Activated CD4-positive, alpha-beta memory T cell treated with anti-CD3 and anti-CD28 coated beads for 36 hours (primary cell): ENCODE measurements at regions not wholly inside any gene's neighbourhood (a gene's known extent, or its start where the extent isn't known, plus 50 kb on each side); places are given as distances from the start of the nearest gene placed in this dataset.
"Not testable (repeated sequence)": the region's sequence is repeated elsewhere in the genome, so short reads cannot be mapped to it uniquely, and the experiment has no call there.

Experiments used
- CTCF ChIA-PET: fragments of 350-600 bp; sonication (Branson Sonifier 250); formaldehyde crosslinking; loops from one replicate; lab custom pipeline; 2021; ENCODE audit warnings: antibody characterized with exemption, inconsistent platforms; lab: Charles Lee
- POLR2A ChIA-PET: fragments of 350-600 bp; sonication (Branson Sonifier 250); formaldehyde crosslinking; loops from one replicate; lab custom pipeline; 2021; ENCODE audit warnings: antibody characterized with exemption; lab: Charles Lee
- DNase-seq: peaks from one replicate; pipeline ENCODE4 v3.0.0-alpha.2; 2020
- H3K27ac Mint-ChIP-seq: one replicate; pipeline ENCODE4 v1.8.0; 2021; ENCODE audit warnings: mixed read lengths
- H3K27me3 Mint-ChIP-seq: one replicate; pipeline ENCODE4 v1.8.0; 2021; ENCODE audit warnings: mixed read lengths
- H3K36me3 Mint-ChIP-seq: one replicate; pipeline ENCODE4 v1.8.0; 2021; ENCODE audit warnings: mixed read lengths
- H3K4me1 Mint-ChIP-seq: one replicate; pipeline ENCODE4 v1.8.0; 2021; ENCODE audit warnings: low read depth, mixed read lengths
- H3K4me3 Mint-ChIP-seq: one replicate; pipeline ENCODE4 v1.8.0; 2021; ENCODE audit warnings: mild to moderate bottlenecking, mixed read lengths
- H3K9me3 Mint-ChIP-seq: one replicate; pipeline ENCODE4 v1.8.0; 2021; ENCODE audit warnings: mixed read lengths
- intact Hi-C: fragments of 100-400 bp; cut with micrococcal nuclease; formaldehyde crosslinking; loops from one replicate; pipeline ENCODE4 v1.15.1; 2023

GRCh38 chr2:8386748-8387147 is 295.1 kb upstream of the ID2 start:
- H3K9me3 Mint-ChIP-seq, POLR2A ChIA-PET: not testable (repeated sequence)

GRCh38 chr2:8388781-8389180 is 293.1 kb upstream of the ID2 start:
- no peak overlapping the region for H3K27ac Mint-ChIP-seq
- intact Hi-C loops, result loop anchor here (10.0 kb wide), 1 partner anchor 634 kb away; no protein-coding TSS in a partner anchor
- DNase-seq, result no peak
- H3K36me3 Mint-ChIP-seq, result peaks cover 3% of the 10 kb centered on the region
- ChIA-PET CTCF (no interaction called here), POLR2A (no interaction called here)
- no peak overlapping the region for H3K4me3 Mint-ChIP-seq
- H3K27me3 Mint-ChIP-seq, result no peaks in the 10 kb centered on the region
- H3K9me3 Mint-ChIP-seq, result no peaks in the 10 kb centered on the region
- H3K4me1 Mint-ChIP-seq, result peaks cover 14% of the 10 kb centered on the region

More at GRCh38 chr2:8386748-8387147, 295.1 kb upstream of the ID2 start:
- peaks cover 14% of the 10 kb centered on the region for H3K4me1 Mint-ChIP-seq
- intact Hi-C loops, result loop anchor here (2.0 to 10.0 kb wide), 2 partner anchors 16 to 632 kb away; no protein-coding TSS in a partner anchor
- DNase-seq, H3K27me3 Mint-ChIP-seq, H3K27ac Mint-ChIP-seq, CTCF ChIA-PET, H3K4me3 Mint-ChIP-seq, H3K36me3 Mint-ChIP-seq: not testable (repeated sequence)

DNA sequence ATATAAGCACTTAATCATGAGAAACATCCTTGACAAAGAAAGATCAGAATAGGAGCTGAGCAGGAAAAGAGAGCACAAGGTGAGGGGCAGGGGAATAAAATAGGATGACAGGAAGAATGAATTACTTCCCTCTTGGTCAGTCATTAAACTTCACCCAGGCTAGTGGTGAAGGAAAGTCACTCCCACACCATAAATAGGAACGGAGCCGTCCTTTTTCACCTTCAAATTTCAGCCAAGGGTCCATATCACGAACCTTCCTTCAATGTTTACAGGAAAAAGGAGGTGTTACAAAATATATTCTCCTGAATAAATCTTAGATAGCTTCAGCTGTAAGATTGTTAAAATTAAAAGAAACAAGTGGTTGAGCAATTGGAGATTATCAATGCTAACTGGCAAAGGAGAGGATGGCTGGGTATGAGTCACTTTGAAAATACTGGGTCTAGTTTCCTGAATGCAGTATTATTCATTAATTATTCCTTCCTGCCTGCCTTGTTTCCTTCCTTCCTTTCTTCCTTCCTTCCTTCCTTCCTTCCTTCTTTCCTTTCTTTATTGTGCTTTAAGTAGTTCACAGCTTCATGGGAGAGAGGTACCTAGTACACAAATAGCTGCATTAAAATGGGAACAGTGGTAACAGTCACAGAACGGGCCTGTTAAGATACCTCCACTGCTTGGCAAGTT is 292.3 kb upstream of the ID2 start:
- H3K27ac Mint-ChIP-seq, result no peak overlapping the region
- H3K4me3 Mint-ChIP-seq, result no peak overlapping the region
- H3K4me1 Mint-ChIP-seq, result peaks cover 9% of the 10 kb centered on the region
- DNase-seq, result no peak
- POLR2A ChIA-PET, result no interaction called here
- CTCF ChIA-PET, result interaction anchor here (1.0 kb wide), 1 partner anchor 15 kb away, joined by 3 read pairs; no protein-coding TSS in a partner anchor
- H3K27me3 Mint-ChIP-seq, result no peaks in the 10 kb centered on the region
- H3K36me3 Mint-ChIP-seq, result peaks cover 3% of the 10 kb centered on the region
- H3K9me3 Mint-ChIP-seq, result no peaks in the 10 kb centered on the region
- intact Hi-C loops, result loop anchor here (10.0 kb wide), 1 partner anchor 635 kb away; no protein-coding TSS in a partner anchor

GRCh38 chr2:8391126-8391525 is 290.7 kb upstream of the ID2 start:
- ChIA-PET CTCF (no interaction called here), POLR2A (no interaction called here)
- no peak for DNase-seq
- Mint-ChIP-seq H3K9me3 (no peaks in the 10 kb centered on the region), H3K36me3 (peaks cover 3% of the 10 kb centered on the region), H3K4me1 (peaks cover 6% of the 10 kb centered on the region), H3K27me3 (no peaks in the 10 kb centered on the region), H3K4me3 (no peak overlapping the region), H3K27ac (no peak overlapping the region)
- intact Hi-C loops, result no loop called here

DNA sequence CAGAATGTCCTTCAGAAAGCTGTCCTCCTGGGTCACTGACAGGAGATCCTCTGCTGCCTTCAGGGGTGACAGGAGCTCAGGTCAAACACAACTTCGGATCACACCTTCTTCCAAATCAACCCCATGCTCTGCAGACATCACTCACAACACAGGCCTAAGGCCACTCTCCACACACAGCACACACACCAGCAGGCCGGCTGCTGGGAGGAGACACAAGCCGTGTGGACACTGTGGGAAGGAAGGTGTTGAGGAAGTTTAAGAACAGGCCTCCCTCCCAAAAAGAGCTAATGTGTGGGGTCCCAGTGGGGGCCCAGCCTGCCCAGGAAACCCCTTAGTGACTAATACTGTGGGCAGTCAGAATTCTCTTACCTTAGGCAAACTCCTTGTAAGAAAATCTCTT is 290.3 kb upstream of the ID2 start:
- ChIA-PET POLR2A (interaction anchor here (0.6 kb wide), 1 partner anchor 17 kb away, joined by 5 read pairs; no protein-coding TSS in a partner anchor), CTCF (no interaction called here)
- no peak for DNase-seq
- H3K36me3 Mint-ChIP-seq, result peaks cover 3% of the 10 kb centered on the region
- no peak overlapping the region for H3K27ac Mint-ChIP-seq
- H3K4me3 Mint-ChIP-seq, result no peak overlapping the region
- H3K4me1 Mint-ChIP-seq, result peaks cover 6% of the 10 kb centered on the region
- no peaks in the 10 kb centered on the region for H3K27me3 Mint-ChIP-seq
- no peaks in the 10 kb centered on the region for H3K9me3 Mint-ChIP-seq
- intact Hi-C loops, result no loop called here

DNA sequence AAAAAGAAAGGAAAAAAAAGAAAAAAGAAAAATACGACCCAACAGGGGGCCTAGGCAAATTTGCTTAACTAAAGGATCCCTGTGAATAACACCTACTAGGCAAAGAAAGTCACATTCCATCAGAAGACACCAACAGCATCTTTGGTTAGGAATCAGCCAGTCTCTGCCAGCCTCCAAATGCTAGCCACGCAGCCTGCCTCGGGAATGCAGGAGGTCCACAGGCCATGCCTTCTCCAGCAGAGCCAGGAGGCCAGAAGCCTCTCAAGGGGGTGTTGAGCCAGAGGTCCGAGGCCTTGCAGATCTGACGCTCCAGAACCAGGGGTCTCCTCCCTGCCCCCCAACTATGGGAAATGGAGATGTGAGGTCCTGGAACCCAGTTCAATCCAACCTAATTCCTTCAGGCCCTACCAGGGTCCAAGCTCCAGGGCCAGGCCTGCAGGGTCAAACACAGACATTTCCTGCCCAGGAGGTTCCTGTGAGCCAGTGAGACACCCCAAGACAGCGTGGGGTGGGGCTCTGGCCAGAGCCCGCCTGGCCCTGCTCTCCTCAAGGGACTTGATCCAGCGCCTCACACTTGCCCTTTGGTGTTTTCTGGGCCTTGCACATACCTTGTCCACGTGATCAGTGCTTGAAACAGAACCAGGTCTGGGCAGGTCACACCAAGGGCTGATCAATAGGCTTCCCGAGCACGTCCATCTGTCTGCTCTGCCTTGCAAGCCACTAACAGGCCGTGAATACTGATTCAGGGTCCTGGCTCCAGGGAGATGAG is 289.6 kb upstream of the ID2 start:
- no peaks in the 10 kb centered on the region for H3K27me3 Mint-ChIP-seq
- H3K36me3 Mint-ChIP-seq, result peaks cover 3% of the 10 kb centered on the region
- H3K27ac Mint-ChIP-seq, result no peak overlapping the region
- CTCF ChIA-PET, result no interaction called here
- intact Hi-C loops, result no loop called here
- no peak for DNase-seq
- H3K9me3 Mint-ChIP-seq, result no peaks in the 10 kb centered on the region
- no peak overlapping the region for H3K4me3 Mint-ChIP-seq
- POLR2A ChIA-PET, result interaction anchor here (0.6 kb wide), 2 partner anchors 16 to 151 kb away, joined by 3 to 5 read pairs; no protein-coding TSS in a partner anchor
- H3K4me1 Mint-ChIP-seq, result peaks cover 6% of the 10 kb centered on the region

DNA sequence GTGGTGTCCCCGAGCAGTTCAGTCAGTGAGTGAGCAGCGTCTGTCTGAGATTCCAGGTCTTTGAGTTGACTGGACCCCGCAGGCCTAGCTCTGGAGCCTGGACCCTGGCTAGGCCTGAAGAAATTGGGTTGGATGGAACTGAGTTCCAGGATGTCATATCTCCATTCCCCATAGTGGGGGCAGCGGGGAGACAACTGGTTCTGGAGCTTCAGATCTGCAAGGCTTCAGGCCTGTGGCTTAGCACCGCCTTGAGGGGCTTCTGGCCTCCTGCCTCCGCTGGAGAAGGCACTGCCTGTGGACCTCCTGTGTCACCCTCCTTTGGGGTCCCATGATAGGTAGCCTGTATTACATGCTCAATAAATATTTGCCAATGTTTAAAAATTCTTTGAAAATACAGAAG is 288.4 kb upstream of the ID2 start:
- CTCF ChIA-PET, result no interaction called here
- no peaks in the 10 kb centered on the region for H3K36me3 Mint-ChIP-seq
- no peaks in the 10 kb centered on the region for H3K27me3 Mint-ChIP-seq
- no peak for DNase-seq
- no peak overlapping the region for H3K4me3 Mint-ChIP-seq
- no peak overlapping the region for H3K27ac Mint-ChIP-seq
- POLR2A ChIA-PET, result no interaction called here
- peaks cover 6% of the 10 kb centered on the region for H3K4me1 Mint-ChIP-seq
- no peaks in the 10 kb centered on the region for H3K9me3 Mint-ChIP-seq
- intact Hi-C loops, result no loop called here

DNA sequence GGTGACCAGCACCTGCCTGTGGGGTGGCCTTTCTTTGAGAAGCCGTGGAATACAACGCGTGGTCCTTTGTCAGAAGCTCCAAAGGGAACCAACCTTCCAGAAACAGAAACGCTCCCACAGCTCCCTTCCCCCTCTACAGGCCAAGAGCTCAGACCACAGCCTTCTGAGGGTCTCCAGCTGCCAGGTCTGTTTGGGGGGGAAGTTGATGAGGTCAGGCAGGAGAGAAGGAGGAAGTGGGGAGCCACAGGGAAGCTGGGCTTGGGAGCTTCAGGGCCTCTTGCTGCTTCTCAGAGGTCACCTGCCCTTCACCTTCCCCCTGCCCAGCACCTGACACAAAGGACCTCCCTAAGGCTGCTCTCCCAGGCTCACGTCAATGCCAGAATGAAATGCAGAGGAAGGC is 287.7 kb upstream of the ID2 start:
- no peaks in the 10 kb centered on the region for H3K36me3 Mint-ChIP-seq

DNA sequence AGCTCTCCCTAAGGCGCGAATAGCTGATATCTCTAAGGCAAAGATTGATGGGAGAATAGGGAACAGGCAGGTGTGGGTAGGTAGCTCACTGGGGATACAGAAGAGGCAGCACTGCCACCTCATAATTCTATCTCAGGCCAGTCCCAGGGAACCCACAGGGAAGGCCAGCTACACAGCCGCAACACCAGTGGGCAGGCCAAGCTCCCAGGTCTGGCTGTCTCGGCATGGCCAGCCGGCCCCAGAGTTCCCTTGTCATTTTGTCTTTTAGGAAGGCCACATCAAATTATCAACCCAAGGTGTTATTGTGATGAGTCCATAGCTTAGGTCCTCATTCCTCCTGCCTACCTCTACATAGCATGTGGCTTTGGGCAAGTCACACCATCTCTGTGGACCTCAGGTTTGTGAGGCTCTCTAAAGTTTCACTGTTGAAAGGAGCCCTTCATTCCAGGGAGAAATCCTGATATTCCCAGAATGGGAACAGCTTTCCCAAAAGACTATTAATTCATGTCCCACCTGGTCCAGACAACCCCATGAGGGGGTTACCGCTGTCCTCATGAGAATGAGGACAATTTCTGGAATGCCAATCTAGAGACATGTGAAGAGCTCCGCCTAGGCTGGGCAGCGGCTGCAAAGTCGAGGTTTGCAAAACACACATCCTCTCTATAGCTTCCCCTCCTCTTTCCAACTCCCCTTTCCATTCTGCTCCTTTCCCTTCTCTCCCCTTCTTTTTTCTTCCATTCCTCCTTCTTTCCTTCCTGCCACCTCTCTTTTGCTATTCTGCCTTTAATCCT is 287.1 kb upstream of the ID2 start:
- no peak for DNase-seq
- Mint-ChIP-seq H3K36me3 (no peaks in the 10 kb centered on the region), H3K9me3 (peaks cover 2% of the 10 kb centered on the region), H3K4me3 (no peak overlapping the region), H3K4me1 (peaks cover 2% of the 10 kb centered on the region), H3K27ac (no peak overlapping the region), H3K27me3 (no peaks in the 10 kb centered on the region)
- intact Hi-C loops, result no loop called here
- CTCF ChIA-PET, result no interaction called here
- POLR2A ChIA-PET, result interaction anchor here (1.1 kb wide), 1 partner anchor 30 kb away, joined by 3 read pairs; no protein-coding TSS in a partner anchor

More for the DNA sequence above, 287.7 kb upstream of the ID2 start:
- peaks cover 2% of the 10 kb centered on the region for H3K9me3 Mint-ChIP-seq
- H3K4me3 Mint-ChIP-seq, result no peak overlapping the region
- ChIA-PET POLR2A (no interaction called here), CTCF (no interaction called here)
- H3K27ac Mint-ChIP-seq, result no peak overlapping the region
- no peaks in the 10 kb centered on the region for H3K27me3 Mint-ChIP-seq
- peaks cover 6% of the 10 kb centered on the region for H3K4me1 Mint-ChIP-seq
- intact Hi-C loops, result no loop called here
- DNase-seq, result no peak

GRCh38 chr2:8395718-8396117 is 286.1 kb upstream of the ID2 start:
- POLR2A ChIA-PET, result interaction anchor here (1.1 kb wide), 1 partner anchor 31 kb away, joined by 3 read pairs; no protein-coding TSS in a partner anchor
- H3K27ac Mint-ChIP-seq, result no peak overlapping the region

DNA sequence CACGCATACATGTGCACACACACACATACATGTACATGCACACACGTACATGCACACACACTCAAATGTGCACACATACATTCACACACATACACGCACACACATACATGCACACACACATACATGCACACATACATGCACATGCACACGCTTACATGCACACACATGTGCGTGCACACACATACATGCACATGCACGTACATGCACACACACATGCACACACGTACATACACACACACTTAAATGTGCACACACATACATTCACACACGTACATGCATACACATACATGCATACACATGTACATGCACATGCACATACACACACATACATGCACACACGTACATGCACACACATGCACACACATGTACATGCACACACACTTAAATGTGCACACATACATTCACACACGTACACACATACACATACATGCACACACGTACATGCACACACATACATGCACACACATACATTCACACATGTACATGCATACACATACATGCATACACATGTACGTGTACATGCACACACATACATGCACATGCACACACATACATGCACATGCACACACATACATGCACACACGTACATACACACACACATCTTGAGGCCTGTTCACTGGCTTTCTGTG is 283.7 kb upstream of the ID2 start:
- H3K9me3 Mint-ChIP-seq, result peaks cover 2% of the 10 kb centered on the region
- intact Hi-C loops, result no loop called here
- no peaks in the 10 kb centered on the region for H3K36me3 Mint-ChIP-seq
- ChIA-PET POLR2A (no interaction called here), CTCF (no interaction called here)
- H3K4me1 Mint-ChIP-seq, result no peaks in the 10 kb centered on the region
- no peak overlapping the region for H3K27ac Mint-ChIP-seq
- DNase-seq, result no peak
- H3K27me3 Mint-ChIP-seq, result no peaks in the 10 kb centered on the region
- no peak overlapping the region for H3K4me3 Mint-ChIP-seq

More at GRCh38 chr2:8395718-8396117, 286.1 kb upstream of the ID2 start:
- Mint-ChIP-seq H3K27me3 (no peaks in the 10 kb centered on the region), H3K4me3 (no peak overlapping the region), H3K4me1 (no peaks in the 10 kb centered on the region), H3K9me3 (peaks cover 2% of the 10 kb centered on the region), H3K36me3 (no peaks in the 10 kb centered on the region)
- intact Hi-C loops, result no loop called here
- no peak for DNase-seq
- CTCF ChIA-PET, result no interaction called here
